ENCODE measurements at regions not wholly inside any gene's neighbourhood (a gene's known extent, or its start where the extent isn't known, plus 50 kb on each side); places are given as distances from the start of the nearest gene placed in this dataset.

DNA sequence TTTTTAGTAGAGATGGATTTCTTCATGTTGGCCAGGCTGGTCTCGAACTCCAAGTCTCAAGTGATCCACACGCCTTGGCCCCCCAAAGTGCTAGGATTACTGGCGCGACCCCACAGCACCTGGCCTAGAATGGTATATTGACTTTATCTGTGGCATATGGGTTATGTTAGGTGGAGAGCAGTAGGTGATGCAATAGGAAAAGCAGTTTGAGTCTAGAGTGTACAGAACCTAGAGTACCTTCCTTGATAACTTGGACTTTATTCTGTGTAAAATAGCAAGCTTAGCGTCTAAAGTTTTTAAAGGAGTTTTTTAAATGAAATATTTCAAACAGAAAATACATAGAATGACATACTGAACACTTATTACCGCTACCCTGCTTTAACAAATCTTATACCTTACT lies 139.5 kb upstream of the XIST start:
- TF ChIP-seq EZH2 (IDR thresholded peaks at IDR 0.05; ENCODE audit: borderline replicate concordance) (no peak), EZH2phosphoT487 (IDR thresholded peaks at IDR 0.05; ENCODE audit: low read depth, severe bottlenecking, unreplicated experiment) (no peak)
- TF ChIP-seq, protein P1, sequence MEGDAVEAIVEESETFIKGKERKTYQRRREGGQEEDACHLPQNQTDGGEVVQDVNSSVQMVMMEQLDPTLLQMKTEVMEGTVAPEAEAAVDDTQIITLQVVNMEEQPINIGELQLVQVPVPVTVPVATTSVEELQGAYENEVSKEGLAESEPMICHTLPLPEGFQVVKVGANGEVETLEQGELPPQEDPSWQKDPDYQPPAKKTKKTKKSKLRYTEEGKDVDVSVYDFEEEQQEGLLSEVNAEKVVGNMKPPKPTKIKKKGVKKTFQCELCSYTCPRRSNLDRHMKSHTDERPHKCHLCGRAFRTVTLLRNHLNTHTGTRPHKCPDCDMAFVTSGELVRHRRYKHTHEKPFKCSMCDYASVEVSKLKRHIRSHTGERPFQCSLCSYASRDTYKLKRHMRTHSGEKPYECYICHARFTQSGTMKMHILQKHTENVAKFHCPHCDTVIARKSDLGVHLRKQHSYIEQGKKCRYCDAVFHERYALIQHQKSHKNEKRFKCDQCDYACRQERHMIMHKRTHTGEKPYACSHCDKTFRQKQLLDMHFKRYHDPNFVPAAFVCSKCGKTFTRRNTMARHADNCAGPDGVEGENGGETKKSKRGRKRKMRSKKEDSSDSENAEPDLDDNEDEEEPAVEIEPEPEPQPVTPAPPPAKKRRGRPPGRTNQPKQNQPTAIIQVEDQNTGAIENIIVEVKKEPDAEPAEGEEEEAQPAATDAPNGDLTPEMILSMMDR (IDR thresholded peaks at IDR 0.05; ENCODE audit: poor library complexity), result no peak

Measured in hepatocyte (in vitro differentiated cells).